ENCODE measurements at regions not wholly inside any gene's neighbourhood (a gene's known extent, or its start where the extent isn't known, plus 50 kb on each side); places are given as distances from the start of the nearest gene placed in this dataset.

DNA sequence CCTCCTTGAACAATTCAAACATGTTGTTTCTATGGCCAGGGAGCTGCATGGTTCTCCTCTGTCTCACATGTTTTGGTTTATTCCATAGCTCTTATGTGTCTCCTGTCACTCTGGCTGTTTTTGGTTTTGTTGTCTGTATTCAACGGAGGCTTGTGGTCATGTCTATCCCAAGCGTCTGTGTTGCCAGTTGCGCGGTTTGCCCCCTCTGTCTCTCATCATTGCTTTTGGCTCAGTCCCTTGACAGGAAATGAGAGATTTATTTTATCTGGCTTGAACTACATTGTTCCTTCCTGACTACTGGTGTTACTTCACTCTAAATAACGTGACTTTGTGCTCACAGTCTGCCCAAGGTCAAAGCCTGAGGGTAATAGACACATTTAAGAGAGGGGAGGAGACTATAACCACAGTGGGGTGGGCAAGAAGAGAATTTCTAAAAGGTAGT, 96.4 kb upstream of the SOX5 start (continued):
- TF ChIP-seq SMYD3 (CRISPR knock-in tag; IDR thresholded peaks at IDR 0.05) (no peak), KLF11 (CRISPR knock-in tag; IDR thresholded peaks at IDR 0.05) (no peak), ZNF274 (CRISPR knock-in tag; IDR thresholded peaks at IDR 0.05) (no peak)
- TF ChIP-seq, protein P1, sequence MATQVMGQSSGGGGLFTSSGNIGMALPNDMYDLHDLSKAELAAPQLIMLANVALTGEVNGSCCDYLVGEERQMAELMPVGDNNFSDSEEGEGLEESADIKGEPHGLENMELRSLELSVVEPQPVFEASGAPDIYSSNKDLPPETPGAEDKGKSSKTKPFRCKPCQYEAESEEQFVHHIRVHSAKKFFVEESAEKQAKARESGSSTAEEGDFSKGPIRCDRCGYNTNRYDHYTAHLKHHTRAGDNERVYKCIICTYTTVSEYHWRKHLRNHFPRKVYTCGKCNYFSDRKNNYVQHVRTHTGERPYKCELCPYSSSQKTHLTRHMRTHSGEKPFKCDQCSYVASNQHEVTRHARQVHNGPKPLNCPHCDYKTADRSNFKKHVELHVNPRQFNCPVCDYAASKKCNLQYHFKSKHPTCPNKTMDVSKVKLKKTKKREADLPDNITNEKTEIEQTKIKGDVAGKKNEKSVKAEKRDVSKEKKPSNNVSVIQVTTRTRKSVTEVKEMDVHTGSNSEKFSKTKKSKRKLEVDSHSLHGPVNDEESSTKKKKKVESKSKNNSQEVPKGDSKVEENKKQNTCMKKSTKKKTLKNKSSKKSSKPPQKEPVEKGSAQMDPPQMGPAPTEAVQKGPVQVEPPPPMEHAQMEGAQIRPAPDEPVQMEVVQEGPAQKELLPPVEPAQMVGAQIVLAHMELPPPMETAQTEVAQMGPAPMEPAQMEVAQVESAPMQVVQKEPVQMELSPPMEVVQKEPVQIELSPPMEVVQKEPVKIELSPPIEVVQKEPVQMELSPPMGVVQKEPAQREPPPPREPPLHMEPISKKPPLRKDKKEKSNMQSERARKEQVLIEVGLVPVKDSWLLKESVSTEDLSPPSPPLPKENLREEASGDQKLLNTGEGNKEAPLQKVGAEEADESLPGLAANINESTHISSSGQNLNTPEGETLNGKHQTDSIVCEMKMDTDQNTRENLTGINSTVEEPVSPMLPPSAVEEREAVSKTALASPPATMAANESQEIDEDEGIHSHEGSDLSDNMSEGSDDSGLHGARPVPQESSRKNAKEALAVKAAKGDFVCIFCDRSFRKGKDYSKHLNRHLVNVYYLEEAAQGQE (IDR thresholded peaks at IDR 0.05; ENCODE audit: borderline replicate concordance in 1 of 2, low read depth in 1 of 2, low read length in 2 of 2) = no peak
- TF ChIP-seq, protein P2, sequence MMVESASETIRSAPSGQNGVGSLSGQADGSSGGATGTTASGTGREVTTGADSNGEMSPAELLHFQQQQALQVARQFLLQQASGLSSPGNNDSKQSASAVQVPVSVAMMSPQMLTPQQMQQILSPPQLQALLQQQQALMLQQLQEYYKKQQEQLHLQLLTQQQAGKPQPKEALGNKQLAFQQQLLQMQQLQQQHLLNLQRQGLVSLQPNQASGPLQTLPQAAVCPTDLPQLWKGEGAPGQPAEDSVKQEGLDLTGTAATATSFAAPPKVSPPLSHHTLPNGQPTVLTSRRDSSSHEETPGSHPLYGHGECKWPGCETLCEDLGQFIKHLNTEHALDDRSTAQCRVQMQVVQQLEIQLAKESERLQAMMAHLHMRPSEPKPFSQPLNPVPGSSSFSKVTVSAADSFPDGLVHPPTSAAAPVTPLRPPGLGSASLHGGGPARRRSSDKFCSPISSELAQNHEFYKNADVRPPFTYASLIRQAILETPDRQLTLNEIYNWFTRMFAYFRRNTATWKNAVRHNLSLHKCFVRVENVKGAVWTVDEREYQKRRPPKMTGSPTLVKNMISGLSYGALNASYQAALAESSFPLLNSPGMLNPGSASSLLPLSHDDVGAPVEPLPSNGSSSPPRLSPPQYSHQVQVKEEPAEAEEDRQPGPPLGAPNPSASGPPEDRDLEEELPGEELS (CRISPR knock-in tag; IDR thresholded peaks at IDR 0.05) = peak; percentile 89

DNA sequence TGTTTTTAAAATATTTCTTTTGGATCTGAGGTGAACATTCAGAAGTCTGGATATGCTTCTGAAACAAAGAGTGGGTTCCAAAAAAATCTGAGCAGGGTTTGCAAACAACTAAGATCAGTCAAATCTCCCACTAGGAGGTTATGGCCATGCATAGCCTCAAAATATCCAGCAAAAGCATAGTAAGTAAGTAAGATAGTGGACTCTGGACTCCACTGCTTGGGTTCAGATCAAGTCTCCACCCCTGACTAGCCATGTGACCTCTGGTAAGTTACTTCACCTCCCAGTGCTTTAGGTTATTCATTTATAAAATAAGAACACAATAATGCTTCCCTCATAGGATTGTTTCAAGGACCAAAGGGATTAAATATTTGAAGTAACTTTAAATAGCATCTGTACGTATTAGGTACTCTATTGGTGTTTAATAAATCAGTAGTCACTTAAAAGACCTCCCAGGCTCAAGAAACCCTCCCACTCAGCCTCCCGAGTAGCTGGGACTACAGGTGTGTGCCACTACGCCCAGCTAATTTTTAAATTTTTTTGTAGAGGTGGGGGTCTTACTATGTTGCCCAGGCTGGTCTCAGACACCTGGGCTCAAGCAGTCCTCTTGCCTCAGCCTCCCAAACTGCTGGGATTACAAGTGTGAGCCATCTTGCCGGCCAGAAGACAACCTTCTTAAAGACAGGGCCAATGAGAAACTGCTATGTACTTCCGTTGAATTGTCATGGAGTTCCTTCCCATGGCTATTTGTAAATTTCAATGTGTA, 95.7 kb upstream of the SOX5 start:
- in situ Hi-C loops (cut with HindIII; ENCODE audit: extremely low pct_ligation_motif_present, low pct_unique_long_range_greater_than_20kb) = no loop called here
- no peak for TF ChIP-seq MEF2D (CRISPR knock-in tag; IDR thresholded peaks at IDR 0.05)
- TF ChIP-seq ZNF747 (CRISPR knock-in tag; IDR thresholded peaks at IDR 0.05; ENCODE audit: borderline replicate concordance) = no peak
- peak; percentile 72; the same call in 1 of the 2 replicates for TF ChIP-seq ZNF460 (CRISPR knock-in tag; IDR thresholded peaks at IDR 0.05; ENCODE audit: borderline replicate concordance)
- no peak for TF ChIP-seq MBD4 (IDR thresholded peaks at IDR 0.05; ENCODE audit: borderline replicate concordance, low read length)
- TF ChIP-seq KDM6A (CRISPR knock-in tag; IDR thresholded peaks at IDR 0.05; ENCODE audit: low read depth) = peak; percentile 72
- 0 out of 2 replicates have a peak, but pooled peaks have one; percentile 7 for TF ChIP-seq ZNF317 (CRISPR knock-in tag; IDR thresholded peaks at IDR 0.05)
- no peak for TF ChIP-seq MXD4 (CRISPR knock-in tag; IDR thresholded peaks at IDR 0.05)
- TF ChIP-seq KDM3A (CRISPR knock-in tag; IDR thresholded peaks at IDR 0.05; ENCODE audit: low read depth) = no peak
- TF ChIP-seq NR2F6 (IDR thresholded peaks at IDR 0.05) = peak; percentile 24; the same call in 1 of the 2 replicates
- peak; percentile 46; the same call in 1 of the 2 replicates for TF ChIP-seq NR2F6 (CRISPR knock-in tag; IDR thresholded peaks at IDR 0.05)
- no peak for TF ChIP-seq MTF2 (CRISPR knock-in tag; IDR thresholded peaks at IDR 0.05; ENCODE audit: borderline replicate concordance)
- peak; percentile 58 for TF ChIP-seq THAP11 (CRISPR knock-in tag; IDR thresholded peaks at IDR 0.05)
- TF ChIP-seq FOSL2 (CRISPR knock-in tag; IDR thresholded peaks at IDR 0.05) = peak; percentile 27; the same call in 1 of the 2 replicates
- no peak for TF ChIP-seq ATRX (CRISPR knock-in tag; IDR thresholded peaks at IDR 0.05; ENCODE audit: borderline replicate concordance)

More for the DNA sequence above, 95.7 kb upstream of the SOX5 start:
- no peaks in the 10 kb centered on the region for H3K36me3 ChIP-seq (replicated peaks in 1 of 2; ENCODE audit: control insufficient read depth in 1 of 2, insufficient read depth in 2 of 2, low read length in 2 of 2)
- WGBS (ENCODE audit: low lambda C conversion rate) = 75% methylated on average over 5 of the region's 5 CpGs
- POLR2A ChIA-PET = interaction anchor here (0.8 to 2.6 kb wide), 10 partner anchors 7 to 710 kb away, joined by 3 to 40 read pairs (median 4); no protein-coding TSS in a partner anchor
- BruUV-seq (replicated peaks) = no TSS peak
- ATAC-seq (peak; percentile 88), FAIRE-seq (peak; percentile 44), DNase-seq (ENCODE audit: low spot score) (peak; percentile 78)
- H3K9ac ChIP-seq (ENCODE audit: insufficient read depth, low read depth, low read length) = peak overlapping the region; percentile 58
- peaks cover 8% of the 10 kb centered on the region; the same call in 1 of the 2 replicates for H3K9me3 ChIP-seq (ENCODE audit: low read length)
- peak overlapping the region in 1 of 3 experiments; percentile 7; a peak in 1 of 6 replicates for H3K4me3 ChIP-seq (replicated peaks in 1 of 3; ENCODE audit: insufficient read depth in 1 of 3, low read depth in 2 of 3, low read length in 3 of 3)
- CTCF ChIA-PET (ENCODE audit: low intra/inter-chr PET ratio, low total read pairs) = no interaction called here
- H3K79me2 ChIP-seq (ENCODE audit: insufficient read depth, low read length) = no peaks in the 10 kb centered on the region
- no peaks in the 10 kb centered on the region for H4K20me1 ChIP-seq (ENCODE audit: insufficient read depth, low read length)
- H3K4me1 ChIP-seq (ENCODE audit: insufficient read depth, low read length) = peaks cover 83% of the 10 kb centered on the region
- H3K27ac ChIP-seq (ENCODE audit: extremely low read length, insufficient read depth, low read length) = peak overlapping the region; percentile 86
- intact Hi-C loops (cut with micrococcal nuclease; ENCODE audit: unreplicated experiment) = no loop called here
- H2AFZ ChIP-seq (ENCODE audit: low read length) = peak overlapping the region; percentile 90
- H3K4me2 ChIP-seq (ENCODE audit: low read depth, low read length) = peak overlapping the region; percentile 69
- H3K27me3 ChIP-seq (ENCODE audit: control insufficient read depth in 1 of 2, insufficient read depth in 2 of 2, low read length in 2 of 2) = no peaks in the 10 kb centered on the region

Data from HepG2 (cell line).